ENCODE measurements at regions not wholly inside any gene's neighbourhood (a gene's known extent, or its start where the extent isn't known, plus 50 kb on each side); places are given as distances from the start of the nearest gene placed in this dataset.
A peak's percentile ranks its signal among the peaks of the same experiment; 100 is the strongest.
"Not testable (repeated sequence)": the region's sequence is repeated elsewhere in the genome, so short reads cannot be mapped to it uniquely, and the experiment has no call there.

DNA sequence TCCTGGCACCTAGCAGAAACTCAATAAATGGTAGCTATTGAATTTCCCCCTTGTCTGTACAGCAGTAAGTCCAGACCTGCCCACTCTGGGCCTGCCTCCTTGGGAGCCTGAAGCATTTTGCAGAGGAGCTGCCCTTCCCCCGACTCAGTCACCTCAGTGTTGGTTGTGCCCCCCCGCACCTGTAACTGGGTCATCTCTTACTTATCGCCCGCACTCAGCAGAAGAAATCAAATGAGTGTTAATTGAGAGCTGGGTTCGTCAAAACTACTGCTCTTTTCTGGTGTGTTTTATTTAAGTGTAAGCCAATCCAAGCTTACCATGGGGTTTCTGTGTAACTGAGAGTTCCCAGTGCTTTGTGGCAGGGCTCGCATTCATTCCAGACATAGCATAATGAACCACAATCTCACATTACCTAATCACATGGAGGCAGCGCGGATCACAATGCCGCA is 175.5 kb upstream of the IRF2BP2 start:
- DNase-seq, result not testable (repeated sequence)

DNA sequence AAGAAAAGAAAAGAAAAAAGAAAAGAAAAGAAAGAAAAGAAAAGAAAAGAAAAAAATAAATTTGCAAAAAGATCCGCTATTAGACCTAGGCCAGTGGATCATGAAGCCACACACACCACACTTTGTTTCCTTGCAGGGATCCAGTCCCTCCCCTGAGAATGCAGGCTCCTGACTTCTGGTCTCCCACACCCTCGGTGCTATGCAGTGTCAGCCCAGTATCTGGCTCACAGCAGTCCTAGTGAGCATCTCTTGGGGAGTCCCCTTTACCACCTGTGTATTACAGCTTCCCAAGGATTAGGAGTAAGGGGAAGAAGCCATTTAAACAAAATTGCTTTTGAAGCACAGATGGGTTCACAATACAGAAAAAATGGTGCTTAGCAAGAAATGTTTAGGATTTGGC is 174.1 kb upstream of the IRF2BP2 start:
- DNase-seq, result not testable (repeated sequence)

GRCh38 chr1:234782791-234783190 is 172.8 kb upstream of the IRF2BP2 start:
- DNase-seq, result no peak

DNA sequence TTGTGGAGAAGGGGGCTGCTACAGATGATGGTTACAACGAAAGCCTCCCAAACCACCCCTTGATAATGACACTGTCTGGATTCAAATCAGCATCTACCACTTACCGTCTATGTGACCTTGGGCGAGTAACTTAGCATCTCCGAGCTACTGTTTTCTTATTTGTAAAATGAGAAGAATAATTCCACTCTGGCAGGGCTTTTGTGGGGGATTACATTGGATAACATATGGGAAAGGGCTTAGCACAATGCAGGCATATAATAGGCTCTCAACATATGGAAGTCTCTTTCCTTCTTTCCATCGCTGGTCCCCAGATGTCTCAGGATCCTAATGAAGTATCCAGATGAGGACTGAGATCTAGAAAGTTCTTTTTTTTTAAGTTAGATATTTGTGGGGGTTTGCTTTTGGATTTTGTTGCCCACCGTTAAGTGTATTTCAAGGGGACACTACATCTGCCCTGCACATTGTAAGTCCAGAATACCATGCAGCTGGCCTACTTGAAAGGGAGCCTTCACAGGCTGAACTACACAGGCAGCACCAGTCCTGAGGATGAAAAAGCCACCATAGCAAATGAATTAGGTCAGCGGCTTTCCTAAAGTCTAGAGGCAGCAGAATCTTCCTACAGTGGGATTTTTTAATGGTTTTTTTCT is 172.2 kb upstream of the IRF2BP2 start:
- no peak for DNase-seq

DNA sequence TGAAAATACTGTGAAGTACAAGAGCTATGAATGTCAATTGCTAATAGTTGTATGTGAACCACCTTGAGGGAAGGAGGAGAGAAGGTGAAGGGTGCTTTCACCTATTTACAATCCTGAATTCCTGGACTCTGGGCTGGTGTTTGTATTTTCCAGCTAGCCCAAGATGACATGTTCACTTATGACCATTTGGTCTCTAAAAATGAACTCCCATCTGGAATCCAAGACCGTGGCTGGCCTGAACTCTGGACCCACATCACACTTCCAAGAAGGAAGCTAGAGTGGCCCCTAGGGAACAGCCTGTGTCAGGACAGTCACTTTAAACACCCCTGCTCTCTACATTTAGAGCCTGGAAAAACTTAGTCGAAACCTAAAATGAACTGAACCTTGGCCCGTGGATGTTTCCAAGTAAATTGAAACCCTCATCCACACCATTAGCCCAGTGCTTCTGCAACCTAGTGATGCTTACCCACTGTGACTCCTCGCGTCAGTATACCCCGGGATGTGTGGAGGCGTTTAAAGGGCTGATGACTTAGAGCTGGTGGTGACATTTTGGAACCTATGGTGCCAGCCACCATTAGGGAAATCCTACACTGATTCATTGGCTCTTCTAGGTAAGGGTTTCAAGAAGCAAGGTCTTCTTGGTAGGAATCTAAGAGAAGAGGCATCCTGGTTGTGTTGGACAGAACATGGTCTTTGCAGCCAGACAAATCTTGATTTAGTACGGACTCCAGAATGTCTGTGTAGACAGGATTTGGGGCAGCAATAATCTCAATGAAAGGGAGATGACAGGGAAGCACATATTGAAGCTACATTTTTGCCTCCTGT is 171.5 kb upstream of the IRF2BP2 start:
- no peak for DNase-seq

DNA sequence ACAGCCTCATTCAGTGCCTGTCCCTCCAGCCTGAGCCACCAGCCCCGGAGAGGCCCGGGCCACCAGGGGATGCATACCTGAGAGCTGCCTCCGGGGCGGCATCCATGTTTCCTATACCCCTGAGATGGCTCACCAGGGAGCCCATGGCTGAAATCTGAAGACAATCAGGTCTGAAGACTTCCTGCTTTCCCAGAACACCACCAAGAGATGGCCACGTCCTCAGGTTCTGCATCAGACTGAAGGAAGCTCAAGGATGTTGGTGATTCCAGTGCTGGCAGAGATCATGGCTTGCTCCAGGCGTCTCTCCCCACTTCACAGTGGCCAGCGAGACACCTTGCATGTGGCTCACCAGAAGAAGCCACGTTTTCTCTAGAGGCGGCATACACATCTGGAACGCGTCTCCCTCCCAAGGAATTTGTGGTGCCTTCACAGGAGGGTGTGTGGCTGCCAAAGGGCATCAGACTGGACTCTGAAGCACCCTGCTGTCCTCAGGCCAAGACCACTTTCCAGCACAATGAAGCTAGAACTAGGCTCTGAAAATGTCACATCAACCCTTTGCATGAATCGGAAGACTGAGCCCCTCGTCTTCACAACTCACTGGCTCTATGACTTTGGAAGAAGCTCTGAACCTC is 170.7 kb upstream of the IRF2BP2 start:
- no peak for DNase-seq

GRCh38 chr1:234780112-234780511 is 170.1 kb upstream of the IRF2BP2 start:
- no peak for DNase-seq

DNA sequence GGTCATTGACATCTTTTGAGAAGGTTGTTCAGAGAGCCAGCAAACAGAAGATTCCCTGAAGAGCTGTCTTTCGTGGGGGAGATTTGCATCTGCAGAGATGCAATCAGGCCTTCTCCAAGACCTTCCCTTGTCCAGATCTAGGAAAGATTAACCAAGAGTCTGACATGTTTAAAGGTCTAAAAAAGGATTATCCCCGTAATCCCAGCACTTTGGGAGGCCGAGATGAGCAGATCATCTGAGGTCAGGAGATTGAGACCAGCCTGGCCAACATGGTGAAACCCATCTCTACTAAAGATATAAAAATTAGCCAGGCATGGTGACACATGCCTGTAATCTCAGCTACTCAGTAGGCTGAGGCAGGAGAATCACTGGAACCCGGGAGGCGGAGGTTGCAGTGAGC is 169.6 kb upstream of the IRF2BP2 start:
- not testable (repeated sequence) for DNase-seq

DNA sequence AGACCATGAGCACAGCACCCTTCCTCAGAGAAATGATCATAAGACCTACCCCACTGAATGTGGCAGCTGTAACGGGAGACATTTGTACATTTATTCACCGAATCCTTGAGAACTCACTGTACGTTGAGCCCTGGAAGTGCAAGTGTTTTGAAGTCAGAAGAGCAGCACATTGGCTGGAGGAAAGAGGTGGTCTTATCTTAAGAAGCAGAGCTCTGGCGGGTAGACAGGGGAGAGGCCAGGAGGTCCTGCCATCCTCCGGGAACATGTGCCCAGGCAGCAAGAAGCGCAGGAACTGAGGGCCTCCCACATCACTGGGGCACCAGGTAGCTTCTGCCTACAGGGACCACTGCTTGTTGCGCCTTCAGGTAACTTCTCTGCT is 169.2 kb upstream of the IRF2BP2 start:
- DNase-seq, result no peak

DNA sequence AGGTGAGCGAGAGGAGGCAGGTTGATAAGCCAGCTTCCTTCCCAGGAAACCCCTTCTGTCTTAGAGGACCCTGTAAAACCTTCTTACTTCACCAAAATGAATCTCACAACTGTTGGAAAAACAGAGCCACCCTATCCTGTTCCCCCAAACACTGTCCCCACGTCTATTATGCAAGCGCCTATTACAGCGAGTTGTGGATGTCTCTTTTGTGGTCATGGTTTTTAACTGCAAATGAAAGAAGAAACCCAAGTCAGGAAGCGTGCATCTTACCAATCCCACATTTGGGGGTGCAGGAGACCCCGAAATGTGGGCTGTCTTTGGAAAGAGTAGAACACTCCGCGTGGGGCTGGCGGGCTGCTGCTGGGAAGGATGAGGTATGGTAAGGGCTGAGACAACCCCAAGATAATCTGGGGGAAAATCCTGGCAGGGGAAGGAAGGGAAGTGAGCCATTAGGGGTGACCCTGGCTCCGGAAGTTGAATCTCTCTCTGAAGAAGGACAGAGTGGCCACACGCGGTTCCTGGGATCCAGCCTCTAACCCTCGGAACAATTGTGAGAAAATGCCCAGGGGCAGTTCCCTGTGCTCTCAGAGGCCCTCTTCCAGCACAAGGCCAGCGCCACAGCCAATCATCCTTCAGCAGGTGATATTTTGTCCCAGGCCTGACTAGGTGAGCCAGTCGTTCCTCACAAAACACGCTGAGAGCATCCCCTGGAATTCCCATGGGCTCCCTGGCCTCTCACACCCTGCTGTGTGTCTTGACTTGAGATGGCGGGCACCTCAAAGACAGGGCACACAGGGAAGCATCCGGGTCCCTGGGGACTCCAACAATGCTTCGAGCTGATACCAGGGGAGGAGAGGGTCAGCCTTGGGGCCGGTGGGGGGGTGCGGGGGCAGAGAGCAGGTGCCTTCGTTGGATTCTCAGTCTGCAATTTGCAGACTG is 168.5 kb upstream of the IRF2BP2 start:
- DNase-seq, result no peak

DNA sequence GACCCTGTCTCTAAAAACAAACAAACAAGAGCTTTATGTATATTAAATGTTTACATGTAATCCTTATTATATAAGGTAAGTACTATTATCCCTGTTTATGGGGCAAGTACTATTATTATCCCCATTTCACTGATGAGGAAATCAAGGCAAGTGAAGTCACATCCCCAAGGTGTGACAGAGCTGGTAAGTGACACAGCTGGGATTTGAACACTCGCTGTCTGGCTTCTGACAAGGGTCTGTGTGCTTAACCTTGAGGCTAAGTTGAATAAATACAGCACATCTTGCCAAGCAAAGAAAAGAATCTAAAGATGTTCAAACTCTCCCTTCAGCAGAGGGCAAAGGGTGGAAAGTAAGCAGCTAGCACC is 167.9 kb upstream of the IRF2BP2 start:
- DNase-seq, result no peak

DNA sequence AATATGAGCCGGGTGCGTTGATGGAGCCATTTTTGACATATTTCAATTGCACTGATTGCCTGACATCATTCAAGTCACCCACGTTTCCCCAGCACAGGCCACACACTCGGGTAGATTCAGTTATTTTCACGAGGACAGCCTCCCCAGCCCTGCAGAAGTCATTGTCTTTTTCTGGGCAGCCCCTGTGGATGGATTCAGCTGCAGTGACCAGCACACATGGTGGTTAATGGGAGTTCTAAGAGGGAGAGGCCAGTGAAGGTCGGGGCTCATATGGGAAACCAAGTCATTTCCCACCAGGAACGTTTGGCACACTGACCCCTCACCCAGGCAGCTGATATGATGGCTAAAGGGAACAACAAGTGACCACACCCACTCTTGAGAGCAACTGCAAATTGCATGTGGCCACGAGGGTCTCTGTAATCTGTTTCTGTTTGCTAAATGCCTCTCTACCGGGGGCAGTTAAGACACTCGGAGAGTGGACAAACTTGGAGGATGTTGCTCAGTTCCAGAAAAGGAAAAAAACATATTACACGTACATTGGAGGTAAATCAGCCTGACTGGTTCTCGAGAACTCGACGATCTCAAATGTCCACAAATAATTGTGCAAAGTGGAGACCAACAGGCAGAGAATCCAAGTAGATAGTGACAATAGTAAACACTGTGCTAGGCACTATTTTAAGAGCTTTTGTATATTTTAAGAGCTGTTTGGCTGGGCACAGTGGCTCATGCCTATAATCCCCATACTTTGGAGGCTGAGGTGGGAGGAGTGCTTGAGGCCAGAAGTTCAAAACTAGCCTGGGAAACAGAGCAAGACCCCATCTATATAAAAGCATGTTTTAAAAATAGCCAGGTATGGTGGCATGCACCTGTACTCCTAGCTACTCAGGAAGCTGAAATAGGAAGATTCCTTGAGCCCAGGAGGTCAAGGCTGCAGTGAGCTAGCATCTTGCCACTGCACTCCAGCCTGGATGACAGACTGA is 167.2 kb upstream of the IRF2BP2 start:
- no peak for DNase-seq

DNA sequence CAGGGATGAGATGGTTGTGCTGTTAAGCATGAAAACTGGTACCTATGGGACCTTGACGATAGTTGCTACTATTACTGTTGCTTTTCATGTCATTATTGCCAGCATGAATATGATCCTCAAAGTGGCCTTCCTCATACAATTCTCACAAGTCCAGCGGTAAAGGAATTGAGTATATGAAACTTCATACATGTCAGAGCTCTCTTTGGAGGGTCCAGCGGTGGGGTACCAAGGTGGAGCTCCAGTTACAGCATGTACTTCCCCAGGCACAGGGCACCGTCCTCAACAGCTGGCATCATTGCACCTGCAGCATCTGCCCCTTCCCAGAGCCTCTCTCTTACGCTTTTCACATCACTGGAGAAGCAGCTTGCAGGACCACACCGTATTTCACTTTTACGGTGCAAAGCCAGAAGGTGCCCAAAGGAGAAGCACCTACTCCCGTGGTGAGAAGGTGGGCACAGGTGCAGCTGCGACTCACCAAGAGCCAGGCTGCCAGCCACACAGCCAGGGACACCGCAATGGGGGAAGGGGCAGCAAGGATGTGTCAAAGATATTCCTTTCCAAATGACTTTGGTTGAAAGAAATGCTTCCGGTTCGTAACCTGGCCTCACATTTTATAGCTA is 166.4 kb upstream of the IRF2BP2 start:
- DNase-seq, result no peak

DNA sequence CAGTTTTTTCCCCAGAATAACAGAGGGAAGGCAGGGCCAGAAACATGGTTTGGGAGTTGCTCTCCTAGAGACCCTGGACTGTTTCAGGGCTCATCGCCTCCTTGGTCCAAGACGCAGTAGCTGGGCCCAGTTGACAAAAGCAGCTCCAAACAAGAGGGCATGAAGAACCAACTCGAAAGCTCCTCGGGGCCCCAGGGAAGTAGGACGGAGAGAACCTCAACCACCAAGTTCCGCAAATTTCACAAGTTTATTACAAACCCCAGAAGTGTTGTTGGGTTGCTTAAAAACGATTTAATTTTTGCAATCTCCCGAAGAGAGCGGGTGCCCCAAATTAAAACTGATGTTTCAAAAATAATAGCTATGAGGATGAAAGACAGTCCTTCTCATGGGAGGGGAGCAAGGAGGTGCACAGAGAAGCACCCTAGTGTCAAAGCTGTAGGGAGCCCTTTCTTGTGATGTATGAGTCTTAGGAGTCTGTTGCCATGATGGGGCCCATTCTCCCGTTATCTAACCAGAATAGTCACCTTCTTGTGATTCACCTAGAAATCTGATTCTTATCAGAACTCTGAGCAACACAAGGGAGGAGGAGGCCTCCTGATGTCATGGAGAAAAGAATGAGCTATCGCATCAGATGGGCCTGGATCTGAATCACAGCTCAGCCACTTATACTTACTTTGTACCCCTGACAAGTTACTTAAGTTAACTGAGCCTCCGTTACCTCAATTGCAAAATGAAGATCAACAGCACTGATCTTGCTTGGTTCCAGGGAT is 165.7 kb upstream of the IRF2BP2 start:
- no peak for DNase-seq

- no peak for DNase-seq
Measured at GRCh38 chr1:234774971-234775370, 165.0 kb upstream of the IRF2BP2 start.

- no peak for DNase-seq
Measured at GRCh38 chr1:234773936-234774677, 164.1 kb upstream of the IRF2BP2 start.

DNA sequence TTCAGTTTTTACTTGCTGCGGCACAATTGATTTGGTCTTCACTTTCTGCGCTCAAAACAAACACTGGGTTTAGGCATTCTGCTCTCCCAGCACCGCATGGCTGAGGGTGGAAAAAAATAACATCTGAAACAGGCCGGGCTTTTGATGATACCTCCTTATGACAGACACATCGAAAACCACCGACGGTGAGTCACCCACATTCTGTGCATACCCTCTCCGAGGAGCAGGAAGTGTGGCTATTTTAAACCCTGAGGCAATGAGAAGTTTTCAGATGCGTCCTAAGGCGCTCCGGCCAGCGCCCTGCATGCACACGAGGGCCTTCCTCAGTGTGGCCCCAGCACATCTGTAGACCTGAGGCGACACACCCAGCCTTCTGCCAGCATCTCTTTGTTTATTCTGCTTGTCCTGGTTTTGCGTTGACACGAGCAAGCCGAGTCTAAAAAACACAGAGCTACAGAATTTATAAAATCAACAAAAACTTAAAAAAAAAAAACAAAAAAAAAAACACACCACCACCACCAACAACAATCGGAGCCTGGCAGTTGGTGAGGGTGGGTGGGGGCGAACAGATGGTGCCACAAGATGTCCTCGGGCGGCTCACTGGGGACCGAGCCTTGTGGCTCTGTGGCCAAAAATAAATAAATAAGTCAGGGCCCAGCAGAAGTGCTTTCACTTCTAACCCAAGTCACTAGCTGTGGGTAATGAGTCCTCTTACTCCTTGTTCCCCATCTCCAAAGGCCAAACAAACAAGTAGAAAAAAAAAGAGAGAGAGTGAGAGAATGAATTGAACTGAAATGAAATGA is 162.6 kb upstream of the IRF2BP2 start:
- peak; percentile 85 for DNase-seq

DNA sequence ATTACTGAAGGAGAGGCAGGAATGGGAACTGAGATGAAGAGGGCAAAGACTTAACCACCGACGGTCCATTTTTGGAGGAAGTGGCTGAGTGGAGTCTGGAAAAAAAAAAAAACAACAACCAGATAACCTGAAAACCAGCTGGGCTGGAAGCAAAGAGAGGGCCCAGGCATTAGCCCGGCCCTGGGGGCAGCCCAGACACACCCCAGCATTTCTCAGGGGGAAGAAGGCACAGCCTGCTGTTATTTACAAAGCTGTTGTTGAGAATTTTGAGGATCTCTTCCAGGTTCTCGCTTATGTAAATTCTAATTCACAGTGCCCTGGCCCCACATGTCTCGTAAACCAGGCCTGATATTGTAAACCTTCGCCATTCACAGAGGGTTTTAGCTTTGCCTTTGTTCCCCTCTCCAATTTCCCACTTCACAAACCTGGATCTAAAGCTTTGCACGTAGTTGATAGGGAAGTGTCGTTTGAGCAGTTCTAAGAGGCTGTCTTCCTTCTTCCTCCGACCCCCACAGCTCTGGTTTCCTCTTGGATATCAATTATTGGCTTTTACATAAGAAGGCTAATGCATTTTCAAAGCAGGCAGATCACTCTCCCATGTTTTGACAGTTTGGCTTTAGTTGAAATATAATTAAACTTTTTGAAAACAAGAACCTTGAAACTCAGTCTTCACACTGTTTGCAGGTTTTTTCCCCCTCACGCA is 161.8 kb upstream of the IRF2BP2 start:
- no peak for DNase-seq

Measured in central memory CD4-positive, alpha-beta T cell (primary cell).